H9 (cell line): ENCODE measurements at regions not wholly inside any gene's neighbourhood (a gene's known extent, or its start where the extent isn't known, plus 50 kb on each side); places are given as distances from the start of the nearest gene placed in this dataset.

Experiments used
- DNase-seq: peaks from one replicate; pipeline ENCODE4 v3.0.0-alpha.2; 2017
- H2AFZ ChIP-seq: one replicate; pipeline ENCODE4 v1.6.1; 2013; ENCODE audit warnings: mild to moderate bottlenecking, low read length, control low read depth, moderate library complexity
- H2AK5ac ChIP-seq: 2 replicates; pipeline ENCODE4 v1.6.1; 2013; ENCODE audit warnings: low read length, control low read depth, mixed read lengths; ENCODE audit not compliant: insufficient read length
- H2BK120ac ChIP-seq: one replicate; pipeline ENCODE4 v1.6.1; 2013; ENCODE audit warnings: low read depth, mild to moderate bottlenecking, low read length, control low read depth, inconsistent platforms; ENCODE audit not compliant: poor library complexity, severe bottlenecking
- H2BK12ac ChIP-seq: 2 replicates; pipeline ENCODE4 v1.6.1; 2013; ENCODE audit warnings: low read length, control low read depth, mixed read lengths, low read depth; ENCODE audit not compliant: insufficient read length
- H2BK15ac ChIP-seq: 2 replicates; pipeline ENCODE4 v1.6.1; 2013; ENCODE audit warnings: low read depth, low read length, control low read depth
- H2BK20ac ChIP-seq: one replicate; pipeline ENCODE4 v1.6.1; 2013; ENCODE audit warnings: low read depth, mild to moderate bottlenecking, low read length, control low read depth, inconsistent platforms; ENCODE audit not compliant: poor library complexity, severe bottlenecking
- H2BK5ac ChIP-seq: 2 replicates; pipeline ENCODE4 v1.6.1; 2013; ENCODE audit warnings: low read length, control low read depth, mixed read lengths; ENCODE audit not compliant: insufficient read length
- H3K14ac ChIP-seq: 2 replicates; pipeline ENCODE4 v1.6.1; 2013; ENCODE audit warnings: low read length, control low read depth; ENCODE audit not compliant: insufficient read depth
- H3K18ac ChIP-seq: 2 replicates; pipeline ENCODE4 v1.6.1; 2013; ENCODE audit warnings: low read depth, mild to moderate bottlenecking, mixed read lengths, low read length, control low read depth; ENCODE audit not compliant: insufficient read length
- H3K23ac ChIP-seq: 2 replicates; pipeline ENCODE4 v1.6.1; 2013; ENCODE audit warnings: low read length, control low read depth, mixed read lengths, low read depth; ENCODE audit not compliant: insufficient read length
- H3K23me2 ChIP-seq: 2 replicates; pipeline ENCODE4 v1.6.1; 2013; ENCODE audit warnings: low read depth, mild to moderate bottlenecking, mixed read lengths, low read length, control low read depth; ENCODE audit not compliant: insufficient read length, poor library complexity, severe bottlenecking
- H3K27ac ChIP-seq: 2 replicates; pipeline ENCODE4 v1.5.1; 2013; ENCODE audit warnings: low read length, control low read depth, mixed read lengths, low read depth; ENCODE audit not compliant: insufficient read length
- H3K27me3 ChIP-seq: 2 replicates; pipeline ENCODE4 v1.6.1; 2013; ENCODE audit warnings: low read length, control low read depth, inconsistent platforms; ENCODE audit not compliant: insufficient read depth
- H3K4ac ChIP-seq: 2 replicates; pipeline ENCODE4 v1.6.1; 2013; ENCODE audit warnings: low read depth, mild to moderate bottlenecking, control low read depth, inconsistent platforms, low read length, moderate library complexity
- H3K4me1 ChIP-seq: 2 replicates; pipeline ENCODE4 v1.6.1; 2013; ENCODE audit warnings: low read length, control low read depth, inconsistent platforms; ENCODE audit not compliant: insufficient read depth
- H3K4me2 ChIP-seq: 2 replicates; pipeline ENCODE4 v1.6.1; 2013; ENCODE audit warnings: low read length, control low read depth, mixed read lengths; ENCODE audit not compliant: insufficient read length, insufficient read depth
- H3K56ac ChIP-seq: 2 replicates; pipeline ENCODE4 v1.6.1; 2013; ENCODE audit warnings: low read depth, mild to moderate bottlenecking, mixed read lengths, low read length, control low read depth; ENCODE audit not compliant: insufficient read length
- H3K79me1 ChIP-seq: 2 replicates; pipeline ENCODE4 v1.6.1; 2013; ENCODE audit warnings: low read depth, mild to moderate bottlenecking, moderate library complexity, low read length, control low read depth, inconsistent platforms; ENCODE audit not compliant: insufficient read depth, poor library complexity, severe bottlenecking
- H3K79me2 ChIP-seq: 2 replicates; pipeline ENCODE4 v1.6.1; 2013; ENCODE audit warnings: low read length, control low read depth, inconsistent platforms; ENCODE audit not compliant: insufficient read depth
- H3K9ac ChIP-seq: 2 replicates; pipeline ENCODE4 v1.6.1; 2013; ENCODE audit warnings: low read length, control low read depth, mixed read lengths; ENCODE audit not compliant: insufficient read length; ENCODE audit errors: extremely low read depth
- H3K9me3 ChIP-seq: one replicate; pipeline ENCODE4 v1.6.1; 2013; ENCODE audit warnings: low read depth, low read length, inconsistent platforms; ENCODE audit not compliant: control insufficient read depth
- H3T11ph ChIP-seq: one replicate; pipeline ENCODE4 v1.6.1; 2013; ENCODE audit warnings: mild to moderate bottlenecking, low read length, control low read depth, inconsistent platforms
- H4K20me1 ChIP-seq: one replicate; pipeline ENCODE4 v1.6.1; 2013; ENCODE audit not compliant: control insufficient read depth, insufficient read length, insufficient read depth
- H4K5ac ChIP-seq: 2 replicates; pipeline ENCODE4 v1.6.1; 2013; ENCODE audit warnings: low read depth, mild to moderate bottlenecking, mixed read lengths, low read length, control low read depth; ENCODE audit not compliant: insufficient read length
- H4K8ac ChIP-seq: replicated peaks from 2 replicates; pipeline ENCODE4 v1.6.1; 2013; ENCODE audit warnings: low read length, control low read depth, mixed read lengths, low read depth; ENCODE audit not compliant: insufficient read length
- H4K91ac ChIP-seq: 2 replicates; pipeline ENCODE4 v1.6.1; 2013; ENCODE audit warnings: low read depth, mild to moderate bottlenecking, moderate library complexity, mixed read lengths, low read length, control low read depth; ENCODE audit not compliant: insufficient read length
- H3K27ac Mint-ChIP-seq, 3 experiments: 2 replicates in 2 of 3; 3 replicates in 1 of 3; pipeline ENCODE4 v1.8.0; 2020 to 2021; ENCODE audit warnings: mixed read lengths in 3 of 3, mild to moderate bottlenecking in 1 of 3, moderate library complexity in 1 of 3
- H3K27me3 Mint-ChIP-seq: 2 replicates; pipeline ENCODE4 v1.8.0; 2021; ENCODE audit warnings: low read depth, mild to moderate bottlenecking, moderate library complexity, mixed read lengths
- H3K36me3 Mint-ChIP-seq, 3 experiments: 2 replicates in 2 of 3; 3 replicates in 1 of 3; pipeline ENCODE4 v1.8.0; 2020 to 2021; ENCODE audit warnings: low read depth in 3 of 3, mixed read lengths in 3 of 3; ENCODE audit not compliant: insufficient read depth in 1 of 3
- H3K4me1 Mint-ChIP-seq, 2 experiments: 2 replicates each; pipeline ENCODE4 v1.8.0; 2020; ENCODE audit warnings: mixed read lengths in 2 of 2
- H3K4me3 Mint-ChIP-seq, 2 experiments: 2 replicates in 1 of 2; 3 replicates in 1 of 2; pipeline ENCODE4 v1.8.0; 2020 to 2021; ENCODE audit warnings: mild to moderate bottlenecking in 2 of 2, mixed read lengths in 2 of 2, moderate library complexity in 1 of 2
- H3K9me3 Mint-ChIP-seq, 2 experiments: 2 replicates in 1 of 2; 3 replicates in 1 of 2; pipeline ENCODE4 v1.8.0; 2020; ENCODE audit warnings: mild to moderate bottlenecking in 2 of 2, mixed read lengths in 2 of 2, moderate library complexity in 1 of 2
- WGBS: extraction: QIAGEN DNeasy Blood & Tissue Kit; methylation state at CpG from one replicate; pipeline ENCODE4 v1.1.7; 2013; ENCODE audit warnings: missing lambda C conversion rate, low lambda C conversion rate, mixed read lengths; ENCODE audit not compliant: insufficient read length; ENCODE audit errors: extremely low coverage; 5-methylcytosine and 5-hydroxymethylcytosine counted together
- TF ChIP-seq, protein P1 (sequence below): fragments of 200-600 bp; sonication (generic); conservative IDR thresholded peaks from 3 replicates; pipeline ENCODE4 v1.8.0; 2021; ENCODE audit warnings: antibody characterized with exemption, mild to moderate bottlenecking

GRCh38 chr7:116087984-116088383, 57.4 kb upstream of the TFEC start:
- H2AFZ ChIP-seq: no peak overlapping the region

More at GRCh38 chr7:116087984-116088383, 57.4 kb upstream of the TFEC start:
- H3K4me1 Mint-ChIP-seq: peaks cover 5 to 16% of the 10 kb centered on the region in 2 experiments
- Histone ChIP-seq H3K4ac (no peak overlapping the region), H3K27me3 (no peaks in the 10 kb centered on the region), H2BK12ac (no peak overlapping the region), H2BK20ac (no peak overlapping the region), H4K5ac (no peak overlapping the region), H2BK15ac (no peak overlapping the region), H2BK5ac (no peak overlapping the region), H2BK120ac (no peak overlapping the region), H3K23ac (no peak overlapping the region), H3K9me3 (no peaks in the 10 kb centered on the region), H3K23me2 (no peaks in the 10 kb centered on the region), H3K9ac (no peak overlapping the region), H2AK5ac (no peak overlapping the region), H3K27ac (no peak overlapping the region), H3K56ac (no peak overlapping the region), H3K4me2 (no peak overlapping the region), H3T11ph (no peak overlapping the region), H4K8ac (no peak overlapping the region), H3K4me1 (no peaks in the 10 kb centered on the region), H3K18ac (no peak overlapping the region), H3K79me2 (no peaks in the 10 kb centered on the region), H3K79me1 (no peaks in the 10 kb centered on the region), H4K20me1 (no peaks in the 10 kb centered on the region), H4K91ac (no peak overlapping the region), H3K14ac (no peak overlapping the region)
- H3K27ac Mint-ChIP-seq: no peak overlapping the region
- TF ChIP-seq, protein P1, sequence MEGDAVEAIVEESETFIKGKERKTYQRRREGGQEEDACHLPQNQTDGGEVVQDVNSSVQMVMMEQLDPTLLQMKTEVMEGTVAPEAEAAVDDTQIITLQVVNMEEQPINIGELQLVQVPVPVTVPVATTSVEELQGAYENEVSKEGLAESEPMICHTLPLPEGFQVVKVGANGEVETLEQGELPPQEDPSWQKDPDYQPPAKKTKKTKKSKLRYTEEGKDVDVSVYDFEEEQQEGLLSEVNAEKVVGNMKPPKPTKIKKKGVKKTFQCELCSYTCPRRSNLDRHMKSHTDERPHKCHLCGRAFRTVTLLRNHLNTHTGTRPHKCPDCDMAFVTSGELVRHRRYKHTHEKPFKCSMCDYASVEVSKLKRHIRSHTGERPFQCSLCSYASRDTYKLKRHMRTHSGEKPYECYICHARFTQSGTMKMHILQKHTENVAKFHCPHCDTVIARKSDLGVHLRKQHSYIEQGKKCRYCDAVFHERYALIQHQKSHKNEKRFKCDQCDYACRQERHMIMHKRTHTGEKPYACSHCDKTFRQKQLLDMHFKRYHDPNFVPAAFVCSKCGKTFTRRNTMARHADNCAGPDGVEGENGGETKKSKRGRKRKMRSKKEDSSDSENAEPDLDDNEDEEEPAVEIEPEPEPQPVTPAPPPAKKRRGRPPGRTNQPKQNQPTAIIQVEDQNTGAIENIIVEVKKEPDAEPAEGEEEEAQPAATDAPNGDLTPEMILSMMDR: no peak
- DNase-seq: no peak
- no peaks in the 10 kb centered on the region; a peak in 1 of 7 replicates for H3K36me3 Mint-ChIP-seq
- H3K9me3 Mint-ChIP-seq: no peaks in the 10 kb centered on the region; a peak in 1 of 5 replicates
- H3K4me3 Mint-ChIP-seq: no peak overlapping the region
- no peaks in the 10 kb centered on the region for H3K27me3 Mint-ChIP-seq
- no CpG with 5 or more reads among the region's 2 CpGs for WGBS
